GM18907 (cell line): ENCODE measurements at regions not wholly inside any gene's neighbourhood (a gene's known extent, or its start where the extent isn't known, plus 50 kb on each side); places are given as distances from the start of the nearest gene placed in this dataset.

Experiments used
- ATAC-seq: cut with Tn5 transposase; IDR thresholded peaks from one replicate; pipeline ENCODE4 v1.9.1; 2021; ENCODE audit warnings: mild to moderate bottlenecking, moderate library complexity; ENCODE audit not compliant: unreplicated experiment

DNA sequence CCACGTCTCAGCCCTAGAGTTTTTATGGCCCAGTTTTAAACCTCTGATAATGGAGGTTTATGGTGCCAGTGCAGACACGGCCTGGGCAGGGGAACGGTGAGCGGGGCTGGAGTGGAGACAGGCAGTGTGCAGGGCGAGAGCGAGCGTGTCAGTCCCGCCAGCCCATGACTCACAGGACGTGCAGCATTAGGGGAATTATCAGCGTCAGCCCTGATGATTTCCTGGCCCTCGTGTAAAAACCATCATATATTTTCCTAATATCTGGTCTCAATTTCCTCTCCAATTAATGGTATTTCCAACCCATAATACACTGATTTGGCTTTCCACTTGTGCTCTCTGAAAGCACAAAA lies 104.6 kb upstream of the VSTM2B start:
- no peak for ATAC-seq

DNA sequence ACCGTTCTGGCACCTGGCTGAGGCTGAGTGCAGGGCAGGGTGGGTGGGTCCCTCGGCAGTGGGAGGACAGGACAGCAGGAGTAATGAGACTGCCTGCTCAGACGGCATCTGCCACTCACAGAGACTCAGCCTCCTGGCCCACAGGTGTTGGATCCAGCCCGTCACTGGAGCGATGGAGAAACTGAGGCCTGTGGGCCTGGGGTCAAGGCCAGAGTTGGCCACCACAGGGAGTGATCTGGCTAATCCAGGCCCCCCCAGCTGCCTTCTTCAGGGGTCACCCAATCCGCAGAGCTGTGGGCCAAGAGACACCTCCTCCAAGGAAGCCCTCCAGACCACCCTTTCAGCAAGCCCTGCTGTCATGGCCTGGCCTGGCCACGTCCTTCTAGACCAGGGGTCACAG lies 103.7 kb upstream of the VSTM2B start:
- no peak for ATAC-seq

DNA sequence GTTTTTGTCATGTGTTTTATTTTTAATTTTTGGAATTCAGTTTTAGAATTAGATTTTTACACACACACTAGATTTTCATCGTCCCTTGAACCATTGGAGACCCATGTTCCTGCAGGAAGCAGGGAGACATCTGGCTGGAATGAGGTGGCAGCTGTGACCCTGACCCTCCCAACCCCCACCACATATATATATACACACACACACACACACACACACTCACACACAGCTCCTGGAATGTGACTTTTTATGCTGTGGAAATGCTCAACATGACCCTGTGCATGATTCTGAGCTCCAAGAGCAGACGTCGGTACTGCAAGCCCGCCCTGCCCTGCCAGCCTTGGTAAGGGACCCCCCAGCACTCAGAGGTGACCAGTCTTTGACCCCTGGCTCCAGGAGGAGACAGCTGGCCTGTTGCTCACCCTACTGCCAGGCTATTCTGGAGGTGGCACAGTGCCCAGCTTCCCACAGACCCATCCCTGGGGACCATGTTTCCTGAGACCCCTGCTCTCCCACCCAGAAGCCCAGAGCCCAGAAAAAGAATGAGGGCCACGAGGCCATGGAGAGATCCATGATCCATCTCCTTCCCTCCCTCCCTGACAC lies 103.2 kb upstream of the VSTM2B start:
- ATAC-seq, result no peak

DNA sequence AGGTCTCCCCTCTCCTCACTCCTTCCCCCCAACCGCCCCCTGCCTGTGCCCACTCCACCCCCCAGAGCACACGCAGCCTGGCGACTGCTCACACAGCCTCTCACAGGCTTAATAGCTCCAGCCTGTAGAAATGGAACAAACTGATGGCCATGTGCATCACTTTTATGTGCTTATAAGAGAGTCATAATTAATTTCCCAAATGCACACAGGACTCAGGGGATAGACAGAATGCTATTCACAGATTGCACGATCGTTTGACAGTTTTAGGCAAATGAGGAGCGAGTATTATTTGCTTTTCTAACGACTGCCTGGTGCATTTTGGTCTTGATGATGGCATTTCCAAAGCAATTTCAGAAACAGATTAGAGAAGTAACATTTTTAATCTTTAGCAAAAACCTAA lies 97.7 kb upstream of the VSTM2B start:
- ATAC-seq, result no peak

DNA sequence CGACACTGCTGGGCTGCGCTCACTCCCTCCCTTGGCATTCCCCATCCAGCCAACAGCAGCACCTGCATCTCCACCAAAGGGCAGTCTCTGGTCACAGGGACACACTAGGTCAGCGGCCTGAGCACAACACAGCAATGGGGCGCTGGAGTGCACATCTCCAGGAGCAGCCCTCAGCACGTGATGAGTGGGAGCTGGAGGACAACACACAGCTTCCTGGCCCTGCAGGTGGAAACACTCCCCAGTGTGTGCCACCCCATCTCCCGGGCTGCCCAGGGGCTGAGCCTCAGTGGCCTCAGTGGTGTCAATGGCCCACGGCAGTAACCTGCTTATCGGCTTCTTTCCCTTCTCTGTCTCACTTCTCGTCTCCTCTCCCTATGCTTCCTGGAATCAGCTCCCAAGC lies 96.8 kb upstream of the VSTM2B start:
- no peak for ATAC-seq

DNA sequence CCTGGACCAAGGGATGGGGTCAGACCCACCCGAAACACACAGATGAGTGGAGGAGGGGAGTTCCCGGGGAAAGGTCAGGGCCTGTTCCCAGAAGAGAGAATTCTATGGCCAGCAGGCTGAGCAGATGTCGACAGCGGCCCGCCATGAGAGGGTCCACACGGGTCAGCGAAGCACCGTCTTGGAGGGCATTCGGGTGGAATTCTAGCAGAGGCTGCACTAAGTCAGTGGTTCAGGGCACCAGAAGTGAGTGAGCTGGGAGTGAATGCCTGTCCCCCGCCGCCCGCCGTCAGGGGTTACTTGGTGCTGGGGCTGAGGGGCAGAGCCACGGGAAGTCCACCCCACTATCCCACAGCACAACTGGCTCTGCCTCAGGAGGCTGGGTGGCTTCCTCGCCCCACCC lies 96.2 kb upstream of the VSTM2B start:
- no peak for ATAC-seq

DNA sequence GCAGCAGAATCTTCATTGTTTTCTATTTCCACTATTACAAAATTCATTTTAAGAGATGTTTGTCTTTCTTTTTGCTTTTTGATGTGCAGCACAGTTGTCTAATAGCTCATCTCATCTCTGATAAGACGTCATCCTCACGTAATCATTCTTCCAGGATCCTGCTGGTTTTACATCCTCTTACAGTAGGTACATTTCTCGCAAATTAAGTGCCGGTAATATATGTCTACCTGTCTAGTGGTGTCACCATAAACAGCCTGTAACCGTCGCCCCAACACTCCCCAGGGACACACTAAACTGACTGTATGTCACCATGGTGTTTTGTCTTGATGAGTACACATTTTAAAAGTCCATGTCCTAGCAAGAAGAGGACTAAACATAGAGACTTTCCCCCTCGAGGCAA lies 94.5 kb upstream of the VSTM2B start:
- no peak for ATAC-seq

DNA sequence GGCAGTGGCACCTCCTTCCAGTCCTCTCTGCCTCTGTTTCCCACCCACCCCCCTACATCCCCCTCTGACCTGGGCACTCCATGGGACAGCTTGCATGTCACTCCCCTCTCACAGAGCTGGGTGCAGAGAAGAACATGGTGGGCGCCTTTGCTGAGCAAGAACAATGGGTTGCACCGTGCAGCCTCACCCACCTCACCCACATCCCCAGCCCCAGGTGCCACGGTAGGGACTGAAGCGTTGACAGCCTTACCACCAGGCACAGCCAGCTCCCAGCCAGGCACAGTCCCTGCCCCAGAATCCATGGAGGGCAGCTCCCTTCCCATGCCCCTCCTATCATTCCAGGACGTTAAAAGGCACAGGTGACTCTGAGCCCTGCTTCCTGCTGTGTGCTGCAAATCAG lies 93.1 kb upstream of the VSTM2B start:
- ATAC-seq, result no peak

DNA sequence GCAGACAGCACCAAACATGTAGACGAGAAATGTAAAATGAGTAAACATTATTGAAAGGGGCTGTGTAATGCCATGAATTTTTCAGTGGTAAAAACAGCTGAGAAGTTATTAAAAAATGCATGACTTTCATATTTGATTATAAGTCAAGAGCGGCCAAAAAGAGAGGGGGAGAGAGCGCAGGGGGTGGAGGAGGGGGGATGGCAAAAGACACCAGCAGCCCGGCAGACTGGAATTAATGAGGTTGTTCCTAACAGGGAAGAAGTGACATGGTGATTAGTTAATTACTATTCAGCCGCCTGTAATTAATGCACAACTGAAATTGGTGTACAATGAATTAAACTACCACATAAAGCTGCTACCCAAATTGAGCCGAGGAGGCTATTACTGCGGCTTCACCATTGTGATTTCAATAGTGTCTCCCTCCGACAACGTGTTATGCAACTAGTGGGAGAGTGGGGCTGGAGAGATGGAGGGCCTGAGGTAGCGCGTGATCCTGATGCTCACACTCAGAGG lies 89.1 kb upstream of the VSTM2B start:
- no peak for ATAC-seq

DNA sequence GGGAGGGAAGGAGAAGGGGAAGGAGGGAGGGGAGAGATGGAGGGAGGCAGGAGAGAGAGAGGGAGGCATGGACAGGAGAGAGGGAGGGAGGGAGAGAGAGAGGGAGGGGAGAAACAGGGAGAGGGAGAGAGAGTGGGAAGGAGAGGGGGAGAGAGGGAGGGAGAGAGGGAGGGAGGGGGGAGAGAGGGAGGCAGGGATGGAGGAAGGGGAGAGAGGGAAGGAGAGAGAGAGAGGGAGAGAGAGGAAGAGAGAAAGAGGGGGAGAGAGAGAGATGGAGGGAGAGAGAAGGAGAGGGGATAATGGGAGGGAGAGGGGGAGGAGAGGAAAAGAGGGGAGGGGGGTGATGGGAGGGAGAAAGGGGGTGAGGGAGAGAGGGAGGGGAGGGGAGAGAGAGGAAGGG lies 86.8 kb upstream of the VSTM2B start:
- no peak for ATAC-seq

DNA sequence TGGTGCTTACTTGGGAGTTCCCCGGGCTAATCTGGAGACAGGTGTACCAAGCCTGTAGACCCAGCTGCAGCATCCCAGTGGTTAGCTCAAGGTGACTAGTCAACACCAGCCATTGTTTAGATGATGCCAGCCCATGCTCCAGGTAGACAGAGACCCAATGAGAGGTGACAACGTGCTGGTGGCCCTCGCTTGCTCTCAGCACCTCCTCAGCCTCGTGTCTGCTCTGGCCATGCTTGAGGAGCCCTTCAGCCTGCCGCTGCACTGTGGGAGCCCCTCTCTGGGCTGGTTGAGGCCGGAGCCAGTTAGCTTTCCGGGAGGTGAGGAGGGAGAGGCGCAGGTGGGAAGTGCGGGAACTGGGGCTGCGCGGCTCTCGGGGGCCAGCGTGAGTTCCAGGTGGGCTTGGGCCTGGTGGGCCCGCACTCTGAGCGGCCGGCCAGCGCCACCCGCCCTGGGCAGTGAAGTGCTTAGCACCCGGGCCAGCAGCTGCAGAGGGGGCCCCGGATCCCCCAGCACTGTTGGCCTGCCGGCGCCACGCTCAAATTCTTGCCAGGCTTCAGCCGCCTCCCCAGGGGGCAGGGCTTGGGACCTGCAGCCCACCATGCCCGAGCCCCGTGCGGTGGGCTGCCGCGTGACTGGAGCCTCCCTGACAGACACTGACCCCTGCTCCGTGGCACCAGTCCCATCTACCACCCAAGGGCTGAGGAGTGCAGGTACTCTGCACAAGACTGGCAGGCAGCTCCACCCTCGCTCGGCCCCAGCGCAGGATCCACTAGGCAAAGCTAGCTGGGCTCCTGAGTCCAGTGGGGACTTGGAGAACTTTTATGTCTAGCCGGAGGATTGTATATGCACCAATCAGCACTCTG lies 85.9 kb upstream of the VSTM2B start:
- ATAC-seq, result no peak

DNA sequence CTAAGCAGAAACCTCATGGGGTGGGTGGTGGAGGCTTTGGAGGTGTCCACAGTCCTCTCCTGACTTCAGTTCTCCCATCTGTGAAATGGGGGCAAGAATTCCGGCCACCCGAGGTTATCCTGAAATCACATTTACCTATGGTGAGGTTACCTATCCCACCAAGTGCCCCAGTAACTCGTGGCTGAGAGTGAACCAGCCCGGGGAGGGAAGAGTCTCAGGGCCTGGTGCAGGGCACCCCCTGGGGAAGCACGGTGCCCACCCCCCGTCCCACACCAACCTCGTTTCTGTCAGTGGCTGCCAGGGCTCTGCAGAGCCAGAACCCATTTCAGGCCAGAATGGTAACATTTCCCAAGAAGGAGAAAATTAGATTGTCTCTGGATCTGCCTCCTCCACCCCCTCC lies 83.7 kb upstream of the VSTM2B start:
- ATAC-seq, result no peak

DNA sequence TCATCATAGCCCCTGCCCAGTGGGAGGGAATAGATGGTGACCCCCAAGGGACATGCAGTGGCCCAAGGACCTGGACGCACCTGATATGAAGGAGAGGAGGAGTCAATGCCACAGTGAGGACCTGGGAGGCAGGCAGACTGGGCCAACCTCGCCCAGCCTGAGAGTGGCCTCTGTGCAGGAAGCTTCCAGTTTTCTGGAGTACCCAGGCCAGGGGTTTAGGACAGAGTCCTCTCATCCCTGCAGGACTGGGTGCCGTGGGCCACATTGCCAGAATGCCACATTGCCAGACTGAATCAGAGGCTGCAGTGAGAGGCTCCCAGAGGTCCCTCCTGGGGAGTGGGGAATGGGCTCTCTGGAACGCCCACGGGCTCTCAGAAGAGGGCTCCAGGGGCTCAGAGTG lies 82.9 kb upstream of the VSTM2B start:
- no peak for ATAC-seq

DNA sequence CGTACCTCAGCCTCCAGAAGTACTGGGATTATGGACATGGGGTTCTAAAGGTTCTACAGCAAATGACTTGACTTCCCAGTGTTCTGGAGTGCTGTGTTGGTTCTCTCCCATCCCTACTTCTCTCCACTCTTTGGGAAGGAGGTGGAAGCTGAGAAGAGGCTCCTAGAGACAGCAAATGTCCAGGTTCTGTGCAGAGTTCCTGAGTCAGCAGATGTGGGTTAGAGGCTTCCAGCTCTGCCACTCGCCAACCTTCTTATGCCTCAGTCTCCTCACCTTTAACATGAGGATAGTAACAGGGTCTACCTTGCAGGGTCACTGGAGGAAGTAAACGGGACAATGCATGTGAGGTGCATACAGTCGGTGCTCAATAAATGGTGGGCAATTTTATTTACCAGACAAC lies 80.5 kb upstream of the VSTM2B start:
- no peak for ATAC-seq

DNA sequence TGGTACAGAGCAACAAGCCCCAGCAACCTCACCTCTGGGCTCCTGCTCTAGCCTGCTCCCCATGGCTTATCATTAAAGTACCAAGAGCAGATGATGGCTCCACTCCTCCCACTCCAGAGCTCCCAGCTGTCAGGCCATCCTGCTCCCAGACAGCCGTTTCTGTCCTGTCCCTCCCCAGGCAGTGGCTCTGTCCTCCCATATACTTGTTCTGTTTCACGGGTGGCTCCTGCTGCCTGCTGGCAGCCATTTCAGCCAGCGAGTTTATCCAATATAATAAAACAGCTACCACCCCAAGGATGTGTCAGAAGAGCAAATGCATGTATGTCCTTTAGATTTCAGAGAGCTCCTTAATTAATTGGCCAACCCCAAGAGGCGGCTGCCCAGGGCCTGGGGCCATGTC lies 79.4 kb upstream of the VSTM2B start:
- ATAC-seq, result no peak

DNA sequence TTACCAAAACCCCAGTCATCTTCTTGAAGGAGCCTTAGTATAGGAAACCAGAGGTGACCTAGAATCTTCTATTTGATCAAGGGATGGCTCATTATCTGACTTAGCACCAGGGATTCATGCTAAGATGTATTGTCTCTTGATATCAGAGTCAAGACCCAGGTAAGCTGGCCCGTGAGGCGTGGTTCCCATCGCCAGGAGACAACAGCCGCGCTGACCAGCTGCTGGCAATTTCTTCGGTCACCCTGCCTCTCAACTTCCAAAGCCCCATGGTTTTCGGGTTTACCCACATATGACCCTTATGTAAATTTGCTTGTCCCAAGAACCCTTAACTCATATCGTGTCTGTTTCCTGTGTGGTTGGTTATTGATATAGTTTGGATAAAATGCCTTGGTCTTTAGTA lies 77.7 kb upstream of the VSTM2B start:
- no peak for ATAC-seq

DNA sequence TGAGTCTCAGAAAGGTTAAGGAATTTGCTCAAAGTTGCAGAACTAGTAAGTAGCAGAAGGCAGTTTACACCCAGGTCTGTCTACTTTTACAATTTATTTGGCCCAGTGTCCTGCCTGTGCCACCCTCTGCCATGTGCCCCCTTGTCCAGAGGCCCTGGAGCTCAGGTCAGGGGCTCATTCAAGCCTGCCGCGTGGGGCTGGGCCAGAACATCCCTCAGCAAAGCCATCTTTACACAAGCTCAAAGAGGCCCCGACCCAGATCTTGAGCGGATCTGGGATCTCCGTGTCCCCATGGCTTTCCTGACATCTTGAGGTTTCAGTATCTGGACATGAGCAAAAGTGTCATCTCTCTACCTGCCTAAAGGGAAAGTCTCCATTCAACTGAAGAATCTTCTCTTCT lies 76.4 kb upstream of the VSTM2B start:
- ATAC-seq, result no peak

DNA sequence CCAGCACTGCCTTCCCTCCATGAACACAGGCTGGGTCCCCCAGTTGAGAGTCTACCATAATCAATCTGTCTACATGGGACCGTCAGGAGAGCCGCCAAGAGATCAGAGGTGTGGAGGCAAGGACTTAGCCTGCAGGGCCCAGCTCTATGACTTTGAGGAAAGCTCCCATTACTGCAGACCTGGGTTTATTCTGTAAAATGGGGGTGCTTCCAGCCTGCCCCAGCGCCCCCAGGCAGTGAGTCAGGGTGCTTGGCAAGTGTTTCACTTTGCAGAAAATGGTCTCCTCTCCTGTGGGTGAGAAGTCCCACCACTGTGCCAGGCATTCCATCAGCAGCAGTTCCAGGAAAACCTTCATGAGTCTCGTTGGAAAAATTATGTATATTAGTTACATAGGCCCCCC lies 75.5 kb upstream of the VSTM2B start:
- no peak for ATAC-seq

DNA sequence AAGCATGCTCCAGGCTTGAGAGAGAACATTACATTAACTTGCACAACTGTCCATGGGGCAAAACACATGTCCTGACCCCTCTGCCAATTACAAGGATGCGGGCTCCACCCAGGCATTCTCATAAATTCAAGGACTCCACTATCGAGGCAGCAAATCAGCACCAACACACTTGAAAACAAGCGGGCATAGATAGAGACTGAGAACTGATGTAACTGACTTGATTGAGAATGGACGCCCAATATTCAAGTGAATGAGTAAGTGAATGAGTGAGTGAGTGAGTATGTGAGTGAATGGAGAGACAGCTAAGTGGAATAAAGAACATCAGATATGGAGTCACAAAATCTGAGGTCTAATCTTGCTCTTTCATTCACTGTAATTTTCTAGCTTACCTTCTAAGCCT lies 75.0 kb upstream of the VSTM2B start:
- no peak for ATAC-seq

DNA sequence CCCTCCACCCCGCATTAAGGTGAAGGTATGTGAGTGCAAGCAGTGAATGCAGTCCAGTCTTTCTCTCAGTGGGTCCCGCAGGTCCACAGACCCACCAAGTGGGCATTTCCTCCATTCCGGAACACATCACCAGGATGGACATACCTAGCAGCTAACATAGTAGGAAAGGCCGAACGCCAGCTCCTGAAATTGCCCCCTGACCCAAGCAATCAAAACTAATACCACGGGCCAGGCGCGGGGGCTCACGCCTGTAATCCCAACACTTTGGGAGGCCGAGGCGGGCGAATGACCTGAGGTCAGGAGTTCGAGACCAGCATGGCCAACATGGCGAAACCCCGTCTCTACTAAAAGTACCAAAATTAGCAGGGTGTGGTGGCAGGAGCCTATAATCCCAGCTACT lies 71.7 kb upstream of the VSTM2B start:
- no peak for ATAC-seq

DNA sequence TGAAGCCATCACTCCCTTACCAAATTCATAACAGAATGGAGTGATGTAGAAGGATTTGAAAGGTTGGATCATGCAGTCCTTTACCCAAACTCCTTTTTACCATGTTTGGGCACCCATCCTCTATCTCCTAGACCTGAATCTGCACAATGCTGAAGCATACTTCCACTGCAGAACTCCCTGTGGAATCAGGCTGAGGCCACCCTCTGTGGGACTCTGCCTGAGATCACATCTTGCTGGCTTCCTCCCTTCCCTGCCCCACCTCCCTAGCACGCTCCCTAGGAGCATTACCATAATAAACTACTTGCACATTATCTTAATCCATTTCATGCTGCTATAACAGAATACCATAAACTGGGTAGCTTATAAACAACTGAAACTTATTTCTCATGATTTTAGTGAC lies 68.4 kb upstream of the VSTM2B start:
- ATAC-seq, result no peak

DNA sequence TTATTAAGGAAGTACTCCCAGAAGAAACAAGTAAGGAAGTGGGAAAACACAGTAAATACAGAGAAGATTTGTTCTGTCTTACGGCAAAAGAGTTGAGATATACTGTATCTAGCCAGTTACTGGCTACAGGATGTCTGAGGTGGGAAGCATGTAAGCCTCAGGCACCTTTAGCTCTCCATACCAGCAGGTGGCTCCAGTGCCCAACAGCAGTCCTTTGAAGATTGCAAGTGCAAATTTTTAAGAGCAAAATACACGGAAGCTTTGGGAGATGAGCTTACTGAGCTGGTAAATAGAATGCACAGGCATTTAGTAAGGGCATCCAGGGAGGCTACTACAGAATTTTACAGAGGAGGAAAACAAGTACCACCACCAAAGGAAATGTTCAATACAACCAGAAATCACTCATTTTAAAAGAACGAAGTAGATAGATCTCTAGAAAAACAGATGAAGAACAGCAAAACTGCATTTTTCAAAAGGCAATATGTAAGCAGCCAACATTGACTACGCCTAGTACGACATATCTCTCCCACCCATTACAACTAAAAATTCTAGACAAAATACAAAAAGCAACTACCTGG lies 57.9 kb upstream of the VSTM2B start:
- no peak for ATAC-seq
